HG03378 (cell line): ENCODE measurements at regions not wholly inside any gene's neighbourhood (a gene's known extent, or its start where the extent isn't known, plus 50 kb on each side); places are given as distances from the start of the nearest gene placed in this dataset.
A peak's percentile ranks its signal among the peaks of the same experiment; 100 is the strongest.
"Not testable (repeated sequence)": the region's sequence is repeated elsewhere in the genome, so short reads cannot be mapped to it uniquely, and the experiment has no call there.

Experiments used
- ATAC-seq: cut with Tn5 transposase; IDR thresholded peaks from one replicate; pipeline ENCODE4 v1.9.1; 2021; ENCODE audit warnings: mild to moderate bottlenecking, moderate library complexity; ENCODE audit not compliant: unreplicated experiment

DNA sequence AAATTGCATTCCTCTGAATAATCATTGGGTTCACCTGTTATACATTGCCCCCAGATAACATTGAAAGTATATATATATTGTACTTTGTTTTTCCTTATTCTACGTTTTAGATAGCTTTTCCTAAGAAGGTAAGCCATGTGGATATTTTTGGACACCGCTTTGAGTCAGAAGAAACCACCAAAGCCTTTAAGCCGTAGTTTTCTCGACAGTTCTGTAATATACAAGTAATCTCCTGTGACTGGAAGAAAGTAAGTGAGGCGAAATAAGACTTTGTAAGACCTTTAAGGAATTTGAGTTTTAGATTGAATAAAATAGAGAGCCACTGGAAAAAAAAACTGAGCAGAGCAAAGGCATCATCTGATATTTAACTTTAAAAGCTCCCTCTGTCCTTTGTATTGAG is 1092.0 kb downstream of the DIPK2A start:
- ATAC-seq = no peak

DNA sequence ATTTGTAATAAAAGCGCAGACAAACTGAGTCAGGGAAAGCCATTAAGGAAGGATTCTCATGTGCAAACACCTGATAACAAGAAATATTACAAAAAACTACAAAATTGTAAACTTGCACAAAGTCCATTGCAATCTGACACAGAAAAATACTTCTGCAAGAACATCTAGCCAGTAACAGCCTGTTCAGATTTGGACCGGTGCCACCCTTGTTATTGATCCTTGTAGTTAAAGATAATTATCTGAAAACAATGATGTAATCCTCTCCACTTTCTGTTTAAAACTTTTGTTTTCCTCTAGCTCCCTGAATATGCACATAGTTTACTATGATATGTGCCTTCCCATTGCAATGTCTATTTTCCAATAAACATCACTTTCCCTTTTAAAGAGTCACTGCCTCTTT is 1090.2 kb downstream of the PLOD2 start:
- ATAC-seq = no peak

DNA sequence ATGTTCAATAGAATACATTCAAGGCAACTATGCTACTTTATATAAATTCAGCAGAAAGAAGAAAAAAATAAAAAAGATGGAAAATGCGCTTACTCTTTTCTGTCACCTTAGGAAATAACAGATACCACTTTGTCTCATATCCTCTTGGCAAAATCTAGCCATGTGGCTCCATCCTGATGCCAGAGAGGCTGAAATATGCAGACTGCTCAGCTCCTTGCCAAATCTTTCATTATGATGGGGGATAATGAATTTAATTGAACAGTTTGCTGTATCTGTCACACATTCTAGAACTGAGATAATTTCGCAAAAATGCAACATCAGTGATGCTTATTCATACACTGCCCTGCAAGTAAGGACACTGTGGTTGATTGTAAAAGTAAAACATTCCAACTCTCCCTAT is 1081.5 kb downstream of the PLOD2 start:
- ATAC-seq = no peak

DNA sequence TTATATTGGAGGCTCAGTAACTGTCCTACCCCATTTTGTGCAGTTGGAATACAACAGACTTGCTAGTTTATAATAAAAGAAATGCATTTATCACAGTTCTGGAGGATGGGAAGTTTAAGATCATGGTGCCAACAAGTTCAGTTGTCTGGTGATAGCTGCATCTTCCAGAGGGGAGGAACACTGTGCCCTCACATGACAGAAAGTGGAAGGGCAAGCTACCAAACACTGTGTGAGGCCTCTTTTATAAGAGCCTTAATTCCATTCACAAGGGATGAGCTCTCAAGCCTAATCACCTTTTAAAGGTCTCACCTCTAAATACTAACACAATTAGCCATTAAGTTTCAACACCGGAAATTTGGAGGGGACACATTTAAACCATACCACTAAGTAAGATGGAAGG is 1073.9 kb downstream of the PLOD2 start:
- ATAC-seq = no peak

DNA sequence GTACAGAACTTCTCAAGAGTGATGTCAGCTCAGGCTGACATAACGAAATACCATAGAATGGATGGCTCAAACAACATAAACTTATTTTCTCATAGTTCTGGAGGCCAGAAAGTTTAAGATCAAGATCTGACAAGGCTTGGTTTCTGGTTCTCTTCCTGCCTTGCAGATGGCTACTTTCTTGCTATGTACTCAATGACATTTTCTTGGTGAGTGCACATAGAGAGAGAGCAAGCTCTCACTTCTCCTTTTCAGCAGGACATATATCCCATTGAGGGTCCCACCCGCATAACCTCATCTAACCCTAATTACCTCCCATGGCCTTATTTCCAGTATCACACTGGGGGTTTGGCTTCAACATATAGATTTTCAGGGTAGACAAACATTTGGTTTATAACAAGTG is 1072.1 kb downstream of the PLOD2 start:
- peak; percentile 94 for ATAC-seq

DNA sequence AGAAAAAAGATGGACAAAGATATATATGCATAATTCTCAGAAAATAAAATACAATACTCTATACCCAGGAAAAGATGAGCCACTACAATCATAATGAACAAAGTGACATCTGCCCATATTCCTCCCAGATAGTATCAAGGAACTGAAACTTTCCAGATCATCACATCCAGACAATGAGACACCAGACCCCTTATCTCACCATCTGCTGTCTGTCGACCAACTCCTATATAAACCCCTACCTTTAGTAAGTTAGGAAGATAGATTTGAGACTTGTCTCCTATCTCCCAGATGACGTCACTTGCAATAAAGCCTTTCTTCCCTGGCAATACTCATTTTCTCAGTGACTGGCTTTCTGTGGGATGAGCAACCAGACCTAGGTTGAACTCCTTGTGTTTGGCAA is 1071.6 kb downstream of the PLOD2 start:
- ATAC-seq = peak; percentile 24

DNA sequence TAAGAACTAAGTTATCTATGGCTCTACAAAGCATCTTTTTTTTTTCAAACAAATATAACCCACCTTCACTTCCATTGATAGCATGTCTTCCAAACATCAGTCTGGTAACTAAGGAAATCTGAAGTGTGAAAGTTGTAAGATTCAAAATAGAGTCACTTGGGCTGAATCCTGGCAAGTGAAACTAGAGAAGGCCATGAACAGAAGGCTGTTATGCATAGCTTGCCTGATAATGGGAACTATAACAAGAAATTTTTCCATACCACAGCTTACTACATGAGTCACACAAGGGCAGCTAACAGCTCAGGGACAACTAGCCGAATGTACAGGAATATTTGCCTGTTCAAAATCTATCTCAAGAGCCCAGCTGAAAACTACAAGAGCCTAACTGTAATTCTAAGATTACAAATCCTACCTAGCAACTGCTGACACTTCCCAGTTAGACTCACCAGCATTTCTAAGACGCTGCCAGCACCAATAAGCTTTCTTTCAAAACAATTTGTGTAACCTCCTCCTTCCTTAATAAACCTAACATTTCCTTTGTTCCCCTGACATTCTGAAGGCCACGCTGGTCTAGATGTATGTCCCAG is 1066.5 kb downstream of the PLOD2 start:
- ATAC-seq = peak; percentile 97

DNA sequence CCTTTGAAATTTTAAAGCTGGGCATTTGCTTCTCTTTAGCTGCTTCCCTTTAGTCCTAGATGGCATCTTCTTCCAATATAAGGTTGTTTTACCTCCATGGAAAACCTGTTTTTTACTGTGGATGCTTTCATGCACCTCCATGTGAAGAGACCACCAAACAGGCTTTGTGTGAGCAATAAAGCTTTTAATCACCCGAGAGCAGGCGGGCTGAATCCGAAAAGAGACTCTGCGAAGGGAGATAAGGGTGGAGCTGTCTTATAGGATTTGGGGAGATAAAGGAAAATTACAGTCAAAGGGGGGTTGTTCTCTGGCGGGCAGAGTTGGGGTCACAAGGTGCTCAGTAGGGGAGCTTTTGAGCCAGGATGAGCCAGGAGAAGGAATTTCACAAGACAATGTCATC is 1049.8 kb downstream of the PLOD2 start:
- ATAC-seq = not testable (repeated sequence)

DNA sequence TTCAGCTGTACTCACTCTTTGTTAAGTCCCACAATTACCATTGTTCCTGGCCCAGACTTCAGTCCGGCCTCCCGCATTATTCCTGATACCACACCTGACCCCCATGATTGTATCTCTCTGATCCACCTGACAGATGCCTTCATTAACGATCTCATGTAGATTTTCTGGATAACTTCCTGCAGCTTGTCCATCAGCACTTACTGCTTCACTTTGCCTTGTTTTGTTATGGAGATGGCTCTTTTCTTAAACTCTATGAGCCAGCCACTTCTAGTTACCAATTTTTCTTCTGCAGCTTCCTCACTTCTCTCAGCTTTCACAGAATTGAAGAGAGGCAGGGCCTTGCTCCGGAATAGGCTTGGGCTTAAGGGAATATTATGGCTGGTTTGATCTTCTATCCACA is 1044.2 kb downstream of the PLOD2 start:
- no peak for ATAC-seq

DNA sequence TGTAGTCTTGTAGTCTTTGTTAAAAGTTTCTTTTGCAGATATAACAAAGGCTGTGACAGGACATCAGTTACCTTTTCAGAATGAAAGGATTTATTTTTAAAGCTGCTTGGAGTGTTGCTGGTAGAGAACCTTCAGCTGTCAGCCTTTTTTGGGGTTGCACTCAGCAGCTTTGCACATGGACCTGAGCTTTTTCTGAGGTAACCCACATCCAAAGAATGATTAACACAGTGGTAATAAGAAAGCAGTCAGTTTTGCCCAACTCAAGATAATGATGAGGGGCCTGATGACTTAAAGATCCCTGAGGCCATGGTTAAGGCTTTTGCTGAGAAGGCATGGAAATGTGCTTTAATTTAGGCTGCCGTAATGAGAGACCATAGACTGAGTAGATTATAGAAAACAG is 1042.7 kb downstream of the PLOD2 start:
- ATAC-seq = peak; percentile 82

DNA sequence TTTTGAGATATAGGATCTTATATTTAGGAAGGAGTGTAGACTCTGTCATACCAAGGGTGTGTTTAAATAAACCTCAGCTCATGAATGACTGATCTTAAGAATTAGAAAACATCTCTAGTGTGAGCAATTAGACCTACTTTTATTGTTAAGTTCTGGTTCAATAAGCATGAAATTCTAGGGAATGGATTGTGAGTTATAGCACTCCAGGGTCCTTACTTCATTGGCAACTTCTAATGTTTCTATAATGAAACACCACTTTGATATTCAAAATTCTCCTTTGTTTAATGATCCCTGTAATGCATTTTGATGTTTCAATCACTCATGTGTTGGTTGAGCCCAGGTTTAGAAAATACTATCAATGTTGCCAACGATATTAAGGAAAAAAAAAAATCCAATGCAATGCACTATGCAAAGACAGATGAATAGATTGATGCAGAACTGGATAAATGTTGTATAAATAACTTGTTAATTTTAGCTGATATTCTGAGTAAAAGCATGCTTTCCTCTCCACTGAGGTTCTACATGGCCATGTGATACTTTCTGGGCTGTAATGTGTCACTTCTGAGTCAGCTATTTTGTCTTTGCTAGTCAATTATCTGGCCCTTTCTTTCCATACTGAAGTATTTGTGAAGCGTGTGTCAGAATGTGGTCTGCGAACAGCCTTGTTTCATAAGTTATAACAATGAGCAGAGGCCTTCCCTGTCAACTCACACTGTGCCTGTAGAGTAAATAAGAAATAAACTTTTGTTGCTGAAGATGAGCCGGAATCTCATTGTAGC is 1035.9 kb downstream of the PLOD2 start:
- no peak for ATAC-seq

DNA sequence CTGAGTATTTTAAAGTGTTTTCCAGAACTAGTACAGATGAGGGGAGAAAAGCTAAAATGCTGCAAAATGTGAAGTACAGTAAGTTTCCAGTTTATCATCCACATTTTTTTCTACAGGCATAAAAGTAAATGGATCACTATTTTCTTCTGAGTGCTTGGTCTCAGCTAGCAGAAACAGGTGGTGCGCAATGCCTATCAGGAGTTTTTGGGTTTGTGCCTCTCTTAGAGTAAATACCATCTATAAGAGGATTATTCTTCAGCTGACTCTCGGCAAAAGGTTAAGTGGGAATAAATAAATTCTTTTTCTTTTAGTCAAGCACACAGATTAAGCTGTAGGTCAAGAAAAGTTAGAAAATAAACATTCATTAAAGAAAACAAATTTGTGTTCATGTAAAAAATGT is 1027.7 kb downstream of the PLOD2 start:
- no peak for ATAC-seq

DNA sequence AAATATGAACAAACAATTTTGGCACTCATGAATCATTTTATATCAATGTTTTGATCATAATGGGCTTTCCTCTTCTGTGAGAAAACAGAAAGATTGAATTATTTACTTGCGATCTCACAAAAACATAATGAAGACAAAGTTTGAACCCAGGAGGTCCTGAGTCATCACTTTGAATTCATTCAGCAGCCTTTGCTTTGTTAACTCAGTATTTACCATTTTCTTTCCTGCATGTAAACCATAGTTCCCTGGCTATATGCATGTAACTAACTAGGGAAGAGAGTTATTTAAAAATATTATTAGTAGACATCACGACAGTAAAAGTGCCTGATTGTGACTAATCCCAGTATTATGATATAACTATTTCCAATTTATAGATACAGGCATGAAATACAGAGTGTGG is 1026.2 kb downstream of the PLOD2 start:
- no peak for ATAC-seq

DNA sequence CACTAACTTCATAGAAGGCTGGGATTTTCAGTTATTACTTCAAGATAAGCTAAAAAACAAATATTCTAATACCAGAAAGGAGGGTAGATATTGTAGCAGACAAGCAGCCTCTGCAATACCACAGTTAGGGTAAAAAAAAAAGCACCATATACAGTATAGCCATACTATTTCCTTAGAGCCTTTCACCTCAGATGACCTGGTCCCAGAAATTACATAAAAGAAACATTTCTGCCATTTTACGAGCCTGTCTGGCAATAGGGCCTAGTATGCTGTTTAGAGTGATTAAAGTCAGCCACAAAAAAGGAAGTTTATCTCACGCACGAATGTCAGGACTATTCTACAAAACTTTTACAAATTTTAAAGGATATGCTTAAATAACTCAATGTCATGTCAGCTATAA is 1016.6 kb downstream of the PLOD2 start:
- ATAC-seq = no peak

DNA sequence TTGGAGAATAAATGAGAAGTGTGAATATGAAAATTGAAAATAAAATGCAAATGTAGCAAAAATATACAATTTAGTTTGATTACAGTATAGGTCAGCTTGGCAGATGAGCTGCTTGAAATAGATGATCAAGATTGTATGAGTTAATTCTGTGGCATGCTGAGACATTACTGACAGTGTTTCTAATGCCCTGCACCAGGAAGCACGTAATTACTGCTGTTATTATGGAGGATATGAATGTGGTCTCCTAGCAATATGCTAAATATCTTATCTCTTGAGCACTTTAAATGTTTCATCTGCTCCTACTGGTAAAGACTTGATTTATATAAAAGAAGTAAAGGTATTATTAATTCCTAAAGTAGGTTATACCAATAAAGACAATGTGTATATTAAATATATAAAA is 1015.5 kb downstream of the PLOD2 start:
- ATAC-seq = no peak

DNA sequence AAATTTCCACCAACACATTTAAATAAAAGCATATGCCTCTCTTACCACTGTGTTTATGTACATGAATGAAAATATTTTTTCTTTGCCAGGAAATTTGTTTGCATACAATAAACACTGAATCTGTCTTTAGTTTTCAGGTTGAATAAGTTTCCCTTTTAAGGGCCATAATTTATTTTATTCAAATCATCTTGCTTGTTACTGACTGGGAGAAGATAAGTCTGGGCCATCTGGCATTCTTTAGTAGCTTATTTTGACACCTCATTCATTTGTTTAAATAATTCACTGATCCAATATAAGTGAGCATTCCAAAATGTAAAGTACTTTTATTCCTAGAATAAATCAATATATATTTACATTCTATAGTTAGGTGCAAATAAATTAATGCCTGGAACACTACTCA is 1001.3 kb downstream of the PLOD2 start:
- no peak for ATAC-seq

DNA sequence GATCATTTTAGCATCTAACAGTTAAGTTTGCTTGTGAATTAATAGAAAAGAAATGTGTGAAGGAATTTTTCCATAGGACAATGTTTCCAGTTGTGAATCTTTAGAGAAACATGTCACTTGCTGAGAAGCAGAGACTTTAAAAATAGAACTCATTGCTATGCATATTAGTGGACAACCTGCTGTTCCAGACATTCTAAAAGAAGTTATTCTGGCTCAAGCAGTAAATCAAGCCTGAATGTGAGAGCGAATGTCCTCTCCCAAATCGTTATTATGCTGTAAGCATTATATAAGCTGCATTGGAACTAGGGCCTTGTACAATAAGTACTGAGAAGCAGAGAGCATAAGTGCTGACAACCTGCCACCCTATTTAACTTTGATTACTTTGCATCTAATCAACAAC is 990.9 kb downstream of the PLOD2 start:
- no peak for ATAC-seq

DNA sequence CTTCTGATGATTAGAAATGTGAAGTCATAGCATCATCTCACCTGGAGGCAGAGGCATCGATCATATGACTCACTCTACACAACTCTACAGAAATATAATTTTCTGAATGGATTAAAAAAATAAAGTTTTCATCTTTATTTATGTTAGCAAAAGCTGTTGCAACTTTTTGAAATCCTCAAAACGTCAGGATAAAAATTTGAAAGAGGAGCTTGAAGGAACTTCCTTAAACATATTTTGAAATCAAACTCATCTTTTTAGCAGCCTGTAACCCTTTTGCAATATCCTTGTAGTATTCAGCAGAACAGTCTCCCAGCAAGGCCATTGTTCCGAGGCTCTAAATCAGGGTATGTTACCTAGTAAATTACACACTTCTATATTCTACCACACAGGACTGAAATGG is 985.4 kb downstream of the PLOD2 start:
- no peak for ATAC-seq

DNA sequence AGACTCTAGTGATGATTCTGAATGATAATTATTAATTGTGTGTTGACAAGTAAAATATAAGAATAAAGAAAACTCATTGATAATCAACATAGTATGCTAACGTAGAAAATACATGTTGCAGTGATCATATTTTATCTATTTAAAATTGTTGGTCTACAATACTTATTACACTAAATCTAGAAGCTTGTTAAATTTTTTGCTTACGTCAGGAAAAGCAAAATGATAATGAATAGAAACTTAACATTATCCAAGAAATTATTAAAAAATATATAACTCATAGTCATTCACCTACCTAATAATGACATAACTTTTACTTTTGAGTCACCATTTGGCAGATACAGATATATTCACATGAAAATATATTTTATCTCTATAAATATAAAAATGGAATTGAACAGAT is 984.1 kb downstream of the PLOD2 start:
- no peak for ATAC-seq

DNA sequence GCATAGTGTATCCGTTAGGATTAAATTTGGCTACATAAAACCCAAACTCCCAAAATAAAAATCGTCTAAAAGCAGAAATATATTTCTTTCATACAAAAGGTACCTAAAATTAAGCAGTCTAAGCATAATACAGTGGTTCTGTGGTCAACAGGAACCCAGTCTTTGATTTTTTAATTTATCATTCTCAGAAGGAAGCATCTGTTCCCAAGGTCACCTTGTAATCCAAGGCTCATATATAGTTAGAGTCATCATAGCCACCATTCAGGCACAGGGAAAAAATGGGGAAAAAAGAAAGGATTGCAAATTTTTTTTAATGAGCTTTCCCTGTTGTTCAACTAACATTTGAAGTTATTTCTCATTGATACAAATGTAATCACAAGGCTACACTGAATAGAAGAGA is 983.2 kb downstream of the PLOD2 start:
- no peak for ATAC-seq

DNA sequence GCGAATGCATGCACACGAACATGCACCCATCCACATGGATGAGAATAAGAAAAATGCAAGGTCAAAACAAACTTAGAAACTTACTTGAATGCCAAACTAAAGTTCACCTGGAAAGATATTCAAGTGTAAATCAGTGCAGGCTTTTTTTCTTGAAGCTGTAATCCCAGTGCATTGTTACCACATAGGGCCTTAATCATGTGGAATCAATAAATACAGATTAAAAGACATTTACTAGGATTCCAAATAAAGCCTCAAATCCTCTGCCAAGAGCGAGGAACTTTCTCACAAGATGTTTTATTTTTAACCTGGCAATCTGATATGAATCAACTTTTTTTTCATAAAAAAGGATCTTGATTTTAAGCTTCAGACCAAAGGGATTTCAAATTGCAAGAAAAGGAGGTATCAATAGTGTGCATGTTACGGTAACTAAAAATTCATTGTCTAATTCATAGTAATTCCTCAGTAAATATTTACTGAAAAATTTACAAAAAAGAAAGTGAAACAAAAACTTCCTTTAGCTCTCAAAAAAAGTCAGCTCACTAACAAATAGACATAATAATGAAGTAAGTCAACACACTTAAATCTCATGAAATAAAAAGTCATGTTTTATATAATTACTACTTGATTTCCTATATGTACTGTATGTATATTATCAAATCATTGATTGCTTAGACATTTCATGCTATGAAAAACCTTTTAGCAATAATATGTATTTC is 978.6 kb downstream of the PLOD2 start:
- no peak for ATAC-seq

DNA sequence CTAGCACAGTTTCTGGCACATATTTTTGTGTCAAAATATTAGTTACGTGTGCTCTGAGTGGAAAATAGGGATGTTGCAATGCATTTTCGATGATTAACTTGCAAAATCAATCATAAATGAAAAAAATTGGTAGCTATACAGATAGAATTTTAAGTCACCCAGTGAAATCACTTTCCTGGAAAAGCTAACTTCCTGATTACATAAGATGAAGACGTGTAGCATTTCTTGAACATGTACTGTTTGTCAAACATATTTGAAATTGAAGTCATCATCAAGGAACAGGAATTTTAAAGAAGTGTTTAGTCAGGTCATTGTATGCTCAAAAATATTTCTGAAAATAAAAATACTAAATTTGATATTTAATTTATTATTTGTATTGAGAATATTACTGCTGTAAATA is 977.7 kb downstream of the PLOD2 start:
- ATAC-seq = no peak
